Liver (tissue), 3 donors: ENCODE measurements at regions not wholly inside any gene's neighbourhood (a gene's known extent, or its start where the extent isn't known, plus 50 kb on each side); places are given as distances from the start of the nearest gene placed in this dataset.

Experiments used
- ATF3 ChIP-seq: IDR thresholded peaks from 2 replicates; pipeline ENCODE4 v1.6.1; 2016; ENCODE audit warnings: antibody characterized with exemption
- CTCF ChIP-seq: fragments of 150-350 bp; IDR thresholded peaks from 2 replicates; pipeline ENCODE4 v1.5.1; 2017; ENCODE audit warnings: improper control_type of control experiment, low read depth, low read length; ENCODE audit not compliant: missing input control
- EGR1 ChIP-seq, 2 donors: IDR thresholded peaks; 2 replicates each; pipeline ENCODE4 v1.6.1; 2016 to 2018; ENCODE audit warnings: antibody characterized with exemption in 2 of 2, low read depth in 2 of 2
- GABPA ChIP-seq, 2 donors: IDR thresholded peaks in 1 of 2; conservative IDR thresholded peaks in 1 of 2; 2 replicates each; pipeline ENCODE4 v1.6.1; 2016; ENCODE audit warnings: antibody characterized with exemption in 2 of 2, mild to moderate bottlenecking in 1 of 2, moderate library complexity in 1 of 2
- HNF4G ChIP-seq: IDR thresholded peaks from 2 replicates; pipeline ENCODE4 v1.6.1; 2016; ENCODE audit warnings: antibody characterized with exemption
- JUND ChIP-seq, 2 donors: IDR thresholded peaks; 2 replicates each; pipeline ENCODE4 v1.6.1; 2016; ENCODE audit warnings: antibody characterized with exemption in 2 of 2
- MAX ChIP-seq: IDR thresholded peaks from 2 replicates; pipeline ENCODE4 v1.6.1; 2016; ENCODE audit warnings: antibody characterized with exemption
- RAD21 ChIP-seq, 2 donors: IDR thresholded peaks; 2 replicates each; pipeline ENCODE4 v1.6.1; 2016; ENCODE audit warnings: antibody characterized with exemption in 2 of 2, mild to moderate bottlenecking in 2 of 2
- TAF1 ChIP-seq: conservative IDR thresholded peaks from 2 replicates; pipeline ENCODE4 v1.6.1; 2016; ENCODE audit warnings: antibody characterized with exemption, mild to moderate bottlenecking
- YY1 ChIP-seq: IDR thresholded peaks from 2 replicates; pipeline ENCODE4 v1.6.1; 2016; ENCODE audit warnings: antibody characterized with exemption, mild to moderate bottlenecking
- ZBTB33 ChIP-seq: IDR thresholded peaks from 2 replicates; pipeline ENCODE4 v1.6.1; 2016; ENCODE audit warnings: antibody characterized with exemption
- donor health status: healthy.
- donor health status: healthy.

- TF ChIP-seq EGR1 (IDR thresholded peaks at IDR 0.05; ENCODE audit: low read depth in 2 of 2), result no peak
- TF ChIP-seq CTCF, result no peak
- TF ChIP-seq TAF1, result no peak
- TF ChIP-seq MAX, result no peak
- no peak for TF ChIP-seq JUND (IDR thresholded peaks at IDR 0.05)
- TF ChIP-seq GABPA (IDR thresholded peaks at IDR 0.05 in 1 of 2, conservative IDR thresholded peaks at IDR 0.05 in 1 of 2), result no peak
- no peak for TF ChIP-seq ZBTB33
- TF ChIP-seq RAD21 (IDR thresholded peaks at IDR 0.05), result no peak
- no peak for TF ChIP-seq HNF4G
- no peak for TF ChIP-seq YY1
- no peak for TF ChIP-seq ATF3
Observed at GRCh38 chr14:38045461-38045860, 162.2 kb upstream of the SSTR1 start.
